A549 (cell line): ENCODE measurements at regions not wholly inside any gene's neighbourhood (a gene's known extent, or its start where the extent isn't known, plus 50 kb on each side); places are given as distances from the start of the nearest gene placed in this dataset.

Experiments
- ATAC-seq, 2 experiments: fragments of 200-7000 bp in 1 of 2; fragments of >200 bp in 1 of 2; cut with Nextera tagmentation in 1 of 2; cut with Tn5 transposase in 1 of 2; 3 replicates each; pipeline versions ENCODE4 v1.8.0 to v1.9.1; 2018 to 2020; ENCODE audit warnings: mild to moderate bottlenecking in 1 of 2, moderate library complexity in 1 of 2
- CTCF ChIA-PET: fragments of 300-600 bp; sonication (Branson Sonifier 250); formaldehyde crosslinking; extraction: SDS; loops from one replicate; lab custom pipeline; 2021; ENCODE audit warnings: antibody characterized with exemption, inconsistent platforms; lab: Yijun Ruan, JAX
- POLR2A ChIA-PET: fragments of 350-600 bp; formaldehyde crosslinking; extraction: SDS; loops from one replicate; lab custom pipeline; 2021; ENCODE audit warnings: antibody characterized with exemption, inconsistent platforms; lab: Yijun Ruan, JAX
- DNase-seq, 2 experiments: peaks; one replicate each; pipeline versions ENCODE4 v3.0.0 to v3.0.0-alpha.2; 2011 to 2016; ENCODE audit warnings: low read depth in 1 of 2, low spot score in 1 of 2
- FAIRE-seq: peaks from 2 replicates; lab custom pipeline; 2011; peaks lifted over from hg19 to GRCh38; lab: Jason Lieb, UNC
- H3K27ac ChIP-seq, 2 experiments: fragments of >200 bp; sonication (Bioruptor Twin); formaldehyde crosslinking; 3 replicates each; pipeline ENCODE4 v1.5.1; 2016 to 2017
- H3K4me1 ChIP-seq: fragments of >200 bp; sonication (Bioruptor Twin); formaldehyde crosslinking; 3 replicates; pipeline ENCODE4 v1.6.1; 2016
- H3K4me2 ChIP-seq: fragments of >200 bp; sonication (Bioruptor Twin); formaldehyde crosslinking; 3 replicates; pipeline ENCODE4 v1.6.1; 2016
- H3K4me3 ChIP-seq: fragments of >200 bp; sonication (Bioruptor Twin); formaldehyde crosslinking; 3 replicates; pipeline ENCODE4 v1.5.1; 2016
- H3K9me3 ChIP-seq: fragments of >200 bp; sonication (Bioruptor Twin); formaldehyde crosslinking; 3 replicates; pipeline ENCODE4 v1.6.1; 2016
- CBX2 ChIP-seq: fragments of 200-600 bp; sonication (generic); IDR thresholded peaks from 2 replicates; pipeline ENCODE4 v1.6.1; 2016; ENCODE audit warnings: low read depth, mild to moderate bottlenecking, borderline replicate concordance
- CEBPB ChIP-seq, 2 experiments: fragments of >200 bp in 1 of 2; sonication (Bioruptor Twin) in 1 of 2; formaldehyde crosslinking in 1 of 2; IDR thresholded peaks; 2 replicates each; pipeline ENCODE4 v1.6.1; 2012 to 2016
- EHMT2 ChIP-seq: fragments of 200-600 bp; sonication (generic); IDR thresholded peaks from 2 replicates; pipeline ENCODE4 v1.6.1; 2016; ENCODE audit warnings: antibody characterized with exemption, low read depth, mild to moderate bottlenecking, moderate library complexity
- EP300 ChIP-seq, 2 experiments: fragments of >200 bp; sonication (Bioruptor Twin); formaldehyde crosslinking; IDR thresholded peaks; 2 replicates in 1 of 2; 3 replicates in 1 of 2; pipeline ENCODE4 v1.6.1; 2016 to 2017
- FOSB ChIP-seq: fragments of 250-450 bp; sonication (Bioruptor Pico); IDR thresholded peaks from 2 replicates; pipeline ENCODE4 v1.5.0; 2020; ENCODE audit warnings: mild to moderate bottlenecking, moderate library complexity
- FOXS1 ChIP-seq: fragments of 250-450 bp; sonication (Bioruptor Pico); IDR thresholded peaks from 2 replicates; pipeline ENCODE4 v1.5.0; 2020; ENCODE audit warnings: mild to moderate bottlenecking, moderate library complexity
- GATA3 ChIP-seq: IDR thresholded peaks from 2 replicates; pipeline ENCODE4 v1.6.1; 2012; ENCODE audit warnings: borderline replicate concordance
- HDAC2 ChIP-seq: fragments of 200-600 bp; sonication (generic); IDR thresholded peaks from 2 replicates; pipeline ENCODE4 v1.6.1; 2016
- HEYL ChIP-seq: fragments of 250-450 bp; sonication (Bioruptor Pico); IDR thresholded peaks from 2 replicates; pipeline ENCODE4 v1.8.0; 2021; ENCODE audit warnings: mild to moderate bottlenecking, moderate library complexity
- HOXB5 ChIP-seq: fragments of 250-450 bp; sonication (Bioruptor Pico); IDR thresholded peaks from 2 replicates; pipeline ENCODE4 v1.5.0; 2020; ENCODE audit warnings: mild to moderate bottlenecking, moderate library complexity
- KDM5A ChIP-seq: fragments of 200-600 bp; sonication (generic); IDR thresholded peaks from 2 replicates; pipeline ENCODE4 v1.6.1; 2016; ENCODE audit warnings: antibody characterized with exemption, mild to moderate bottlenecking
- MAFK ChIP-seq: fragments of 450-650 bp; IDR thresholded peaks from 2 replicates; pipeline ENCODE4 v1.6.1; 2014; ENCODE audit not compliant: partially characterized antibody
- MYC ChIP-seq: IDR thresholded peaks from 2 replicates; pipeline ENCODE4 v1.6.1; 2012; ENCODE audit warnings: mild to moderate bottlenecking, inconsistent platforms, low read length, improper control_type of control experiment, borderline replicate concordance
- POLR2A ChIP-seq: IDR thresholded peaks from 2 replicates; pipeline ENCODE4 v1.6.1; 2012; ENCODE audit warnings: mild to moderate bottlenecking, low read length
- RCOR1 ChIP-seq: fragments of 150-350 bp; IDR thresholded peaks from 2 replicates; pipeline ENCODE4 v1.6.1; 2014; ENCODE audit warnings: antibody characterized with exemption, low read length, low read depth
- ZSCAN20 ChIP-seq: fragments of 250-450 bp; sonication (Bioruptor Pico); IDR thresholded peaks from 2 replicates; pipeline ENCODE4 v1.8.0; 2022; ENCODE audit warnings: mild to moderate bottlenecking, moderate library complexity
- WGBS: methylation state at CpG from one replicate; pipeline ENCODE4 v1.1.6; 2017; ENCODE audit errors: missing lambda C conversion rate; 5-methylcytosine and 5-hydroxymethylcytosine counted together
- TF ChIP-seq, protein P1 (sequence below): fragments of 200-600 bp; sonication (generic); IDR thresholded peaks from 2 replicates; pipeline ENCODE4 v1.6.1; 2016; ENCODE audit warnings: antibody characterized with exemption, mild to moderate bottlenecking, moderate library complexity
- TF ChIP-seq, protein P2 (sequence below): fragments of 450-650 bp; IDR thresholded peaks from 2 replicates; pipeline ENCODE4 v1.6.1; 2014; ENCODE audit warnings: antibody characterized with exemption
- TF ChIP-seq, protein P3 (sequence below): fragments of >200 bp; sonication (Bioruptor Twin); formaldehyde crosslinking; IDR thresholded peaks from 2 replicates; pipeline ENCODE4 v1.6.1; 2016
- TF ChIP-seq, protein P4 (sequence below): IDR thresholded peaks from 2 replicates; pipeline ENCODE4 v1.6.1; 2012
- TF ChIP-seq, protein P5 (sequence below): fragments of 250-450 bp; sonication (Bioruptor Pico); IDR thresholded peaks from 2 replicates; pipeline ENCODE4 v1.5.0; 2021; ENCODE audit warnings: mild to moderate bottlenecking, moderate library complexity, borderline replicate concordance

DNA sequence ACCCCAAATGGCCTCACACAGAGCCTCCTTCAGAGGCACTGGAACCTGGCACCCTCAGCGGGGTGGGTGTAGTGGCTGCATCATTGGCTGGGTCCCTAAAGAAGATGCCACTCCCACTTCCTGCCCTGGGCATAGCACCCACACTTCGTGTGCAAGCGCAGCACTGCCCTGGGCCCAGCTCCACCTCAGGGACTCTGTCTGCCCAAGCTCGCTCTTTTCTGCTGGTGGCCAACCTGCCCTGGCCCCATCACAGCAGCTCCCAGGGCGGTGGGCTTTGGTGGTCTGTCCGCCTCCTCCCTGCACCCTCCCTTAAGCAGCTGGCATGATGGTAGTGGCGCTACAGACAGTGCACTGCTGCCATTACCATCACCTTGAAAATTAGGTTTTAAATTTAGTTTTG lies 829.3 kb upstream of the BRINP3 start:
- no peak overlapping the region for H3K4me3 ChIP-seq
- FAIRE-seq (no peak), DNase-seq (no peak)
- no peak overlapping the region for H3K27ac ChIP-seq
- WGBS = 47% methylated on average over 6 of the region's 7 CpGs
- peaks cover 2% of the 10 kb centered on the region; the same call in 1 of the 3 replicates for H3K9me3 ChIP-seq
- CTCF ChIA-PET = no interaction called here
- TF ChIP-seq, protein P1, sequence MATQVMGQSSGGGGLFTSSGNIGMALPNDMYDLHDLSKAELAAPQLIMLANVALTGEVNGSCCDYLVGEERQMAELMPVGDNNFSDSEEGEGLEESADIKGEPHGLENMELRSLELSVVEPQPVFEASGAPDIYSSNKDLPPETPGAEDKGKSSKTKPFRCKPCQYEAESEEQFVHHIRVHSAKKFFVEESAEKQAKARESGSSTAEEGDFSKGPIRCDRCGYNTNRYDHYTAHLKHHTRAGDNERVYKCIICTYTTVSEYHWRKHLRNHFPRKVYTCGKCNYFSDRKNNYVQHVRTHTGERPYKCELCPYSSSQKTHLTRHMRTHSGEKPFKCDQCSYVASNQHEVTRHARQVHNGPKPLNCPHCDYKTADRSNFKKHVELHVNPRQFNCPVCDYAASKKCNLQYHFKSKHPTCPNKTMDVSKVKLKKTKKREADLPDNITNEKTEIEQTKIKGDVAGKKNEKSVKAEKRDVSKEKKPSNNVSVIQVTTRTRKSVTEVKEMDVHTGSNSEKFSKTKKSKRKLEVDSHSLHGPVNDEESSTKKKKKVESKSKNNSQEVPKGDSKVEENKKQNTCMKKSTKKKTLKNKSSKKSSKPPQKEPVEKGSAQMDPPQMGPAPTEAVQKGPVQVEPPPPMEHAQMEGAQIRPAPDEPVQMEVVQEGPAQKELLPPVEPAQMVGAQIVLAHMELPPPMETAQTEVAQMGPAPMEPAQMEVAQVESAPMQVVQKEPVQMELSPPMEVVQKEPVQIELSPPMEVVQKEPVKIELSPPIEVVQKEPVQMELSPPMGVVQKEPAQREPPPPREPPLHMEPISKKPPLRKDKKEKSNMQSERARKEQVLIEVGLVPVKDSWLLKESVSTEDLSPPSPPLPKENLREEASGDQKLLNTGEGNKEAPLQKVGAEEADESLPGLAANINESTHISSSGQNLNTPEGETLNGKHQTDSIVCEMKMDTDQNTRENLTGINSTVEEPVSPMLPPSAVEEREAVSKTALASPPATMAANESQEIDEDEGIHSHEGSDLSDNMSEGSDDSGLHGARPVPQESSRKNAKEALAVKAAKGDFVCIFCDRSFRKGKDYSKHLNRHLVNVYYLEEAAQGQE = no peak
- TF ChIP-seq MYC (no peak), GATA3 (no peak), FOXS1 (CRISPR knock-in tag) (no peak), KDM5A (no peak)
- TF ChIP-seq, protein P2, sequence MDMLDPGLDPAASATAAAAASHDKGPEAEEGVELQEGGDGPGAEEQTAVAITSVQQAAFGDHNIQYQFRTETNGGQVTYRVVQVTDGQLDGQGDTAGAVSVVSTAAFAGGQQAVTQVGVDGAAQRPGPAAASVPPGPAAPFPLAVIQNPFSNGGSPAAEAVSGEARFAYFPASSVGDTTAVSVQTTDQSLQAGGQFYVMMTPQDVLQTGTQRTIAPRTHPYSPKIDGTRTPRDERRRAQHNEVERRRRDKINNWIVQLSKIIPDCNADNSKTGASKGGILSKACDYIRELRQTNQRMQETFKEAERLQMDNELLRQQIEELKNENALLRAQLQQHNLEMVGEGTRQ = no peak
- TF ChIP-seq, all 56 proteins: peak for 0
- POLR2A ChIA-PET = no interaction called here
- Histone ChIP-seq H3K4me1 (no peaks in the 10 kb centered on the region), H3K4me2 (no peak overlapping the region)
- ATAC-seq = no peak

DNA sequence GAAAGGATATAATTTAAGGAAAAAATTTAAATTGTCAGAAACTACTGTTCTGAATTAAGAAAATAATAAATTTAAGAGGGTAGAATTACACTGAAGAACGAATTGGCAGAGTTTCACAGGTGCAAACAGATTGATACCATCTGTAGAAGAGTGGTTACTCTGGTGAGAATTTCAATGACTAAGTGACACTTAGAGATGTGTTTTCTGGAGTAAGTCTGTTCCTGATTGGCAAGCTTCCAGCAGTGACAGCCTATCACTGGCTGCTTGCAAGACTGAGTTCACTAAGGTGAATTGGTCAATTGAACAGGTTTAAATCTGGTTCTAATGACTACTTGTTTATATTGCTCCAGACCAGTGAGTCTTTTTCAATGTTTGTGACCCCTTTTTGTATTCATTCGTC lies 838.2 kb upstream of the RGS18 start:
- CTCF ChIA-PET = no interaction called here
- 22% methylated on average over 2 of the region's 2 CpGs for WGBS
- TF ChIP-seq CBX2 (no peak), ZSCAN20 (no peak), CEBPB (IDR thresholded peaks at IDR 0.05) (no peak), POLR2A (no peak), EHMT2 (no peak), HEYL (CRISPR knock-in tag) (no peak), FOSB (CRISPR knock-in tag) (no peak), MAFK (no peak), HOXB5 (CRISPR knock-in tag) (no peak), RCOR1 (no peak), HDAC2 (no peak), EP300 (IDR thresholded peaks at IDR 0.05) (no peak)
- TF ChIP-seq, protein P3, sequence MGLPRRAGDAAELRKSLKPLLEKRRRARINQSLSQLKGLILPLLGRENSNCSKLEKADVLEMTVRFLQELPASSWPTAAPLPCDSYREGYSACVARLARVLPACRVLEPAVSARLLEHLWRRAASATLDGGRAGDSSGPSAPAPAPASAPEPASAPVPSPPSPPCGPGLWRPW = no peak
- TF ChIP-seq, protein P4, sequence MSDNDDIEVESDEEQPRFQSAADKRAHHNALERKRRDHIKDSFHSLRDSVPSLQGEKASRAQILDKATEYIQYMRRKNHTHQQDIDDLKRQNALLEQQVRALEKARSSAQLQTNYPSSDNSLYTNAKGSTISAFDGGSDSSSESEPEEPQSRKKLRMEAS = no peak
- TF ChIP-seq, protein P5, sequence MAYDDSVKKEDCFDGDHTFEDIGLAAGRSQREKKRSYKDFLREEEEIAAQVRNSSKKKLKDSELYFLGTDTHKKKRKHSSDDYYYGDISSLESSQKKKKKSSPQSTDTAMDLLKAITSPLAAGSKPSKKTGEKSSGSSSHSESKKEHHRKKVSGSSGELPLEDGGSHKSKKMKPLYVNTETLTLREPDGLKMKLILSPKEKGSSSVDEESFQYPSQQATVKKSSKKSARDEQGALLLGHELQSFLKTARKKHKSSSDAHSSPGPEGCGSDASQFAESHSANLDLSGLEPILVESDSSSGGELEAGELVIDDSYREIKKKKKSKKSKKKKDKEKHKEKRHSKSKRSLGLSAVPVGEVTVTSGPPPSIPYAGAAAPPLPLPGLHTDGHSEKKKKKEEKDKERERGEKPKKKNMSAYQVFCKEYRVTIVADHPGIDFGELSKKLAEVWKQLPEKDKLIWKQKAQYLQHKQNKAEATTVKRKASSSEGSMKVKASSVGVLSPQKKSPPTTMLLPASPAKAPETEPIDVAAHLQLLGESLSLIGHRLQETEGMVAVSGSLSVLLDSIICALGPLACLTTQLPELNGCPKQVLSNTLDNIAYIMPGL = no peak
- TF ChIP-seq, all 56 proteins: peak for 0
- ATAC-seq (no peak), DNase-seq (peak in 1 of 2 experiments; percentile 6), FAIRE-seq (no peak)
- H3K4me1 ChIP-seq = no peaks in the 10 kb centered on the region
- H3K4me3 ChIP-seq = no peak overlapping the region
- no peak overlapping the region for H3K27ac ChIP-seq
- POLR2A ChIA-PET = no interaction called here
- no peaks in the 10 kb centered on the region for H3K9me3 ChIP-seq
- H3K4me2 ChIP-seq = no peak overlapping the region
